ENCODE measurements at regions not wholly inside any gene's neighbourhood (a gene's known extent, or its start where the extent isn't known, plus 50 kb on each side); places are given as distances from the start of the nearest gene placed in this dataset.

GRCh38 chr6:19150307-19150706 lies 686.9 kb upstream of the ID4 start:
- TF ChIP-seq EZH2 (IDR thresholded peaks at IDR 0.05; ENCODE audit: borderline replicate concordance, low read length) = no peak
- TF ChIP-seq, protein P1, sequence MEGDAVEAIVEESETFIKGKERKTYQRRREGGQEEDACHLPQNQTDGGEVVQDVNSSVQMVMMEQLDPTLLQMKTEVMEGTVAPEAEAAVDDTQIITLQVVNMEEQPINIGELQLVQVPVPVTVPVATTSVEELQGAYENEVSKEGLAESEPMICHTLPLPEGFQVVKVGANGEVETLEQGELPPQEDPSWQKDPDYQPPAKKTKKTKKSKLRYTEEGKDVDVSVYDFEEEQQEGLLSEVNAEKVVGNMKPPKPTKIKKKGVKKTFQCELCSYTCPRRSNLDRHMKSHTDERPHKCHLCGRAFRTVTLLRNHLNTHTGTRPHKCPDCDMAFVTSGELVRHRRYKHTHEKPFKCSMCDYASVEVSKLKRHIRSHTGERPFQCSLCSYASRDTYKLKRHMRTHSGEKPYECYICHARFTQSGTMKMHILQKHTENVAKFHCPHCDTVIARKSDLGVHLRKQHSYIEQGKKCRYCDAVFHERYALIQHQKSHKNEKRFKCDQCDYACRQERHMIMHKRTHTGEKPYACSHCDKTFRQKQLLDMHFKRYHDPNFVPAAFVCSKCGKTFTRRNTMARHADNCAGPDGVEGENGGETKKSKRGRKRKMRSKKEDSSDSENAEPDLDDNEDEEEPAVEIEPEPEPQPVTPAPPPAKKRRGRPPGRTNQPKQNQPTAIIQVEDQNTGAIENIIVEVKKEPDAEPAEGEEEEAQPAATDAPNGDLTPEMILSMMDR (IDR thresholded peaks at IDR 0.05; ENCODE audit: low read length) = no peak

Measured in OCI-LY1 (cell line).